ENCODE measurements at regions not wholly inside any gene's neighbourhood (a gene's known extent, or its start where the extent isn't known, plus 50 kb on each side); places are given as distances from the start of the nearest gene placed in this dataset.

DNA sequence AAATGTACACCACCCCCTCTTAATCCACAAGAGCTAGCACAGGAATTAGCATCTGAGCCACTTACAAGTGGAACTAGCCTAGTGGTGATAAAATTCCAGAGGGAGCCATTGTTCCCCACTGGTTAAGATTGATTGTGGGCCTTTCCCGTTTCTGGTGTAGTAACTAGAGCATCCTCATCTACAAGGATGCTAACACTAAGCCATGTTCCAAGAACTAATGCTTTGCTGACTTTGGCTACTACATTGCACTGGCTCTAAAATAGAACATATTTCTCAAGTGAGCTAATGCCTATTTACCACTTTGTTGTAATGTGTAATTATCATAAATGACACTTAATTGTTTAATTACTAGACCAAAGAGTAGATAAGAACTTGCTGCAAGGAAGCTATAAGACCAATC is 143.7 kb downstream of the FZD1 start:
- intact Hi-C loops (cut with DNase I), result no loop called here
- Histone ChIP-seq H3K4me1 (peaks cover 0 to 2% (median 0%) of the 10 kb centered on the region in 12 donors), H3K9me3 (peaks cover 0 to 2% (median 0%) of the 10 kb centered on the region in 12 donors), H3K27me3 (no peaks in the 10 kb centered on the region), H3K4me3 (no peak overlapping the region), H3K27ac (no peak overlapping the region), H3K36me3 (no peaks in the 10 kb centered on the region)
- ATAC-seq (no peak), DNase-seq (no peak)
- TF ChIP-seq POLR2A (IDR thresholded peaks at IDR 0.05), result no peak
- TF ChIP-seq CTCF (IDR thresholded peaks at IDR 0.05), result no peak
- WGBS, 4 donors, result 25 to 63% (median 32%) methylated on average over 1 of the region's 1 CpG

- TF ChIP-seq CTCF (IDR thresholded peaks at IDR 0.05), result no peak
- TF ChIP-seq POLR2A (IDR thresholded peaks at IDR 0.05), result no peak
- Histone ChIP-seq H3K4me3 (no peak overlapping the region), H3K36me3 (no peaks in the 10 kb centered on the region), H3K4me1 (peaks cover 0 to 2% (median 0%) of the 10 kb centered on the region in 12 donors), H3K27ac (no peak overlapping the region), H3K27me3 (no peaks in the 10 kb centered on the region), H3K9me3 (no peaks in the 10 kb centered on the region)
- intact Hi-C loops (cut with DNase I), result no loop called here
- DNase-seq (no peak), ATAC-seq (no peak)
- 84 to 93% (median 88%) methylated on average over 5 of the region's 5 CpGs for WGBS, 4 donors
Measured at GRCh38 chr7:91408388-91409154, 144.3 kb downstream of the FZD1 start.

DNA sequence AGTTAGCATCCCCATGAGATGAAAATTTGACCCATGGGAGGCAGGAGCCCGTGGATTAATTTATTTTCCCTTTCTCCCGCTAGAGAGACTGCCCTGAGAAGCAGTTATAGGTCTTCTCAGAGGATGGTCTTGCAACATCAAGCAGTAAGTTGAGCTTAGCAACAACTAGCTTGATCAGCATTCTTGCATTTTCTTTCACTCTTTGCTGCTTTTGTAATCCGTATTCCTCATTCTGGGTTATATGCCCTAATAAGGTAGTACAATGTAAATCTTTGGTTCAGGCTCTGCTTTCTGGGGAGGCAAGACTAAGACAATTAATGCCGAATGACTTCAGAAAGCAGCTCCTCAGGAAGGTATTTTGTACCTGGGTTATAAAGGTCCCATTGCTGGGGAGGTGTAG is 146.8 kb downstream of the FZD1 start:
- peaks cover 0 to 2% (median 0%) of the 10 kb centered on the region in 12 donors for H3K4me1 ChIP-seq
- H3K27ac ChIP-seq, result no peak overlapping the region
- ATAC-seq (peak in 1 of 4 donors; percentile 36), DNase-seq (no peak)
- no peaks in the 10 kb centered on the region for H3K9me3 ChIP-seq
- no peaks in the 10 kb centered on the region for H3K27me3 ChIP-seq
- intact Hi-C loops (cut with DNase I), result no loop called here
- no peaks in the 10 kb centered on the region for H3K36me3 ChIP-seq
- no peak for TF ChIP-seq POLR2A (IDR thresholded peaks at IDR 0.05)
- no peak for TF ChIP-seq CTCF (IDR thresholded peaks at IDR 0.05)
- WGBS, 4 donors, result 70 to 78% (median 74%) methylated on average over 4 of the region's 4 CpGs
- no peak overlapping the region for H3K4me3 ChIP-seq

GRCh38 chr7:91412298-91412697 is 148.1 kb downstream of the FZD1 start:
- TF ChIP-seq POLR2A (IDR thresholded peaks at IDR 0.05), result no peak
- TF ChIP-seq CTCF (IDR thresholded peaks at IDR 0.05), result no peak

More at GRCh38 chr7:91412298-91412697, 148.1 kb downstream of the FZD1 start:
- Histone ChIP-seq H3K36me3 (no peaks in the 10 kb centered on the region), H3K9me3 (no peaks in the 10 kb centered on the region), H3K27me3 (no peaks in the 10 kb centered on the region), H3K4me3 (no peak overlapping the region), H3K27ac (no peak overlapping the region), H3K4me1 (peaks cover 0 to 2% (median 0%) of the 10 kb centered on the region in 12 donors)
- no peak for DNase-seq
- ATAC-seq, result no peak
- intact Hi-C loops (cut with DNase I), result no loop called here
- 43 to 46% (median 45%) methylated on average over 2 of the region's 2 CpGs for WGBS, 4 donors
